Smooth muscle cell (in vitro differentiated cells): ENCODE measurements at regions not wholly inside any gene's neighbourhood (a gene's known extent, or its start where the extent isn't known, plus 50 kb on each side); places are given as distances from the start of the nearest gene placed in this dataset.
A peak's percentile ranks its signal among the peaks of the same experiment; 100 is the strongest.

Experiments used
- DNase-seq: peaks from one replicate; lab custom pipeline; 2025; ENCODE audit not compliant: unreplicated experiment; lab: John Stamatoyannopoulos, UW
- H2AFZ ChIP-seq: fragments of 200-600 bp; sonication (generic); 2 replicates; pipeline ENCODE4 v1.6.0; 2016; ENCODE audit warnings: antibody characterized with exemption, low read depth, mild to moderate bottlenecking
- H3F3A ChIP-seq: fragments of 200-600 bp; sonication (generic); 2 replicates; pipeline ENCODE4 v1.6.0; 2017; ENCODE audit warnings: antibody characterized with exemption, low read depth
- H3K27ac ChIP-seq: fragments of 200-600 bp; sonication (generic); 2 replicates; pipeline ENCODE4 v1.5.1; 2016; ENCODE audit warnings: low read depth, mild to moderate bottlenecking
- H3K27me3 ChIP-seq: fragments of 200-600 bp; sonication (generic); 2 replicates; pipeline ENCODE4 v1.6.1; 2016; ENCODE audit warnings: low read depth, mild to moderate bottlenecking
- H3K36me3 ChIP-seq: fragments of 200-600 bp; sonication (generic); 2 replicates; pipeline ENCODE4 v1.5.1; 2016; ENCODE audit warnings: low read depth
- H3K4me1 ChIP-seq: fragments of 200-600 bp; sonication (generic); 2 replicates; pipeline ENCODE4 v1.5.1; 2016; ENCODE audit warnings: low read depth
- H3K4me2 ChIP-seq: fragments of 200-600 bp; sonication (generic); 2 replicates; pipeline ENCODE4 v1.6.0; 2016; ENCODE audit warnings: mild to moderate bottlenecking
- H3K4me3 ChIP-seq: fragments of 200-600 bp; sonication (generic); 2 replicates; pipeline ENCODE4 v1.5.1; 2016; ENCODE audit warnings: mild to moderate bottlenecking
- H3K79me2 ChIP-seq: fragments of 200-600 bp; sonication (generic); 2 replicates; pipeline ENCODE4 v1.6.0; 2016; ENCODE audit warnings: low read depth, mild to moderate bottlenecking
- H3K9ac ChIP-seq: fragments of 200-600 bp; sonication (generic); 2 replicates; pipeline ENCODE4 v1.6.0; 2016; ENCODE audit warnings: low read depth
- H3K9me3 ChIP-seq: fragments of 200-600 bp; sonication (generic); replicated peaks from 2 replicates; pipeline ENCODE4 v1.5.1; 2016; ENCODE audit warnings: low read depth
- H4K20me1 ChIP-seq: fragments of 200-600 bp; sonication (generic); 2 replicates; pipeline ENCODE4 v1.6.0; 2016; ENCODE audit warnings: low read depth
- WGBS: methylation state at CpG from one replicate; pipeline ENCODE4 v1.1.7; 2016; ENCODE audit warnings: low lambda C conversion rate; 5-methylcytosine and 5-hydroxymethylcytosine counted together
- TF ChIP-seq, protein P1 (sequence below): fragments of 200-600 bp; sonication (generic); IDR thresholded peaks from 2 replicates; pipeline ENCODE4 v1.5.1; 2017; ENCODE audit warnings: borderline replicate concordance, mild to moderate bottlenecking, antibody characterized with exemption; ENCODE audit not compliant: insufficient read depth, poor library complexity, severe bottlenecking

DNA sequence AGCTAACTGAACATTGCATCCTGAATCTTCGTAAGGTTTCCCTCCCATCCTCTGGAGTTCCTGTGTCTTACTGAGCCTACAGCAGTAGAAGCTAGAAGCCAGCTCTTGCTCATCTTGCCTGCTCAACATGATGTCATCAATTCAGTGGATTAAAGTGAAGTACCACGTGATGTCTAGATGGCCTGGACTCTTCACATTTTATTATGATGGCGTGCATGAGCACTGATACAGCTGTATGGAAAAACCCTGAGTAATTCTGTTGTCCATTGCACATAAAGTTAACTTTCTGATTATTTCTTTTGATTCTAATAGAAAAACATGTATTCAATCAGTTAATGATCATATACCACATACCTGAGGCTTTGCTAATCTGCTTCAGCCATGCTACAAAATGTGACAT, 2387.7 kb upstream of the TENM3 start:
- WGBS: 79% methylated on average over 3 of the region's 3 CpGs
- Histone ChIP-seq H3K4me3 (no peak overlapping the region), H3K79me2 (no peaks in the 10 kb centered on the region), H3K36me3 (no peaks in the 10 kb centered on the region), H3K27ac (no peak overlapping the region), H3K27me3 (no peaks in the 10 kb centered on the region), H4K20me1 (no peaks in the 10 kb centered on the region), H3K4me2 (no peak overlapping the region), H3K9me3 (no peaks in the 10 kb centered on the region), H3K9ac (no peak overlapping the region), H2AFZ (no peak overlapping the region), H3K4me1 (no peaks in the 10 kb centered on the region), H3F3A (no peaks in the 10 kb centered on the region)
- TF ChIP-seq, protein P1, sequence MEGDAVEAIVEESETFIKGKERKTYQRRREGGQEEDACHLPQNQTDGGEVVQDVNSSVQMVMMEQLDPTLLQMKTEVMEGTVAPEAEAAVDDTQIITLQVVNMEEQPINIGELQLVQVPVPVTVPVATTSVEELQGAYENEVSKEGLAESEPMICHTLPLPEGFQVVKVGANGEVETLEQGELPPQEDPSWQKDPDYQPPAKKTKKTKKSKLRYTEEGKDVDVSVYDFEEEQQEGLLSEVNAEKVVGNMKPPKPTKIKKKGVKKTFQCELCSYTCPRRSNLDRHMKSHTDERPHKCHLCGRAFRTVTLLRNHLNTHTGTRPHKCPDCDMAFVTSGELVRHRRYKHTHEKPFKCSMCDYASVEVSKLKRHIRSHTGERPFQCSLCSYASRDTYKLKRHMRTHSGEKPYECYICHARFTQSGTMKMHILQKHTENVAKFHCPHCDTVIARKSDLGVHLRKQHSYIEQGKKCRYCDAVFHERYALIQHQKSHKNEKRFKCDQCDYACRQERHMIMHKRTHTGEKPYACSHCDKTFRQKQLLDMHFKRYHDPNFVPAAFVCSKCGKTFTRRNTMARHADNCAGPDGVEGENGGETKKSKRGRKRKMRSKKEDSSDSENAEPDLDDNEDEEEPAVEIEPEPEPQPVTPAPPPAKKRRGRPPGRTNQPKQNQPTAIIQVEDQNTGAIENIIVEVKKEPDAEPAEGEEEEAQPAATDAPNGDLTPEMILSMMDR: no peak
- DNase-seq: no peak

DNA sequence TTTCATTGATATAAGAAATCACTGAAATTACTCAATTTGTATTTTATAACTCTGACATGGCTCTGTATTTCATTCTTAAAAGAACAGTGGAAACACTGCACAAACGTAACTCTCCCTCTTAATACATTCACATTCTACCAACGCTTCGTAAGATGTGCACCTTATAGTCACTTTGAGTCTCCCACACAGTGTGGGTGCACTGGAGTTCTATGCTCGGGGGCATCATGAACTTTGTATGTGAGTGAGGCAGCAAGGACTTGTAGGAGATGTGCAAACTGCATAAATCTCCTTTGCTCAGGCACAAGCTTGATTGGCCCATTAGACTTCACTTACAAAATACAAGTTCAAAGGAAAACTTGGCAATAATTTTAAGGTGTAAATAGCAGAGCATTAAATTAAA, 2385.0 kb upstream of the TENM3 start:
- TF ChIP-seq, protein P1: no peak
- Histone ChIP-seq H3K9ac (no peak overlapping the region), H3K79me2 (no peaks in the 10 kb centered on the region), H3K9me3 (no peaks in the 10 kb centered on the region), H3K27me3 (no peaks in the 10 kb centered on the region), H2AFZ (no peak overlapping the region), H3K4me1 (no peaks in the 10 kb centered on the region), H3K4me2 (no peak overlapping the region), H3F3A (no peaks in the 10 kb centered on the region), H3K36me3 (no peaks in the 10 kb centered on the region), H4K20me1 (no peaks in the 10 kb centered on the region), H3K27ac (no peak overlapping the region), H3K4me3 (no peak overlapping the region)
- WGBS: 87% methylated on average over 4 of the region's 4 CpGs
- no peak for DNase-seq

DNA sequence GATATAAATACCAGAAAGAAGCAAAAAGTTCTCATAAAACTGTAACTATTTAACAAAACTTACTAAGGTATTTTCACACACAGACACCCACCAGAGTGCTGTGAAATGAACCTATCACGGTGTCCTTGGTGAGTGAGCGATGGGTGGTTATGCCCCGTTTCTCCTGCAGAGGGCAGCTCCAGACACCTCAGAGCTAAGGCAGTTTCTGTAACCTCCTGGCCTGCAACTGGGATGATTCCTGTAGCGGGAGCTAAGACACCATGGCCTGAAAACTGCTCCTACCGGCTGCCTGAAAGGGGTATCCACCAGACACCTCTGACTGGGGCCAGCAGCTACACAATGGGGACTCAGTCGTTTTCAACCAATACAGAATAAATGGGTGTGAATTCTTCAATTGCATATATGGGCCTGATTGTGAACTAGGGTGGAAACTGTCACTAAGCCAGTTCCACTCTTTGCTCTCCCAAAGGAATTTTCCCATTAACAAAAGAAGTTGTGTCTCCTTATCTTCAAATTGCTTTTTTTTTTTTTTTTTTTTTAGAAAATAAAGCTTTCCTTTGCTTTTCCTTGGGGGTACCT, 2375.8 kb upstream of the TENM3 start:
- Histone ChIP-seq H3K27me3 (no peaks in the 10 kb centered on the region), H3K79me2 (no peaks in the 10 kb centered on the region), H3K4me2 (no peak overlapping the region), H3K9ac (no peak overlapping the region), H3K4me3 (no peak overlapping the region), H3F3A (no peaks in the 10 kb centered on the region), H3K4me1 (no peaks in the 10 kb centered on the region), H3K9me3 (no peaks in the 10 kb centered on the region), H2AFZ (no peak overlapping the region), H3K27ac (no peak overlapping the region), H3K36me3 (no peaks in the 10 kb centered on the region), H4K20me1 (no peaks in the 10 kb centered on the region)
- DNase-seq: peak; percentile 4
- TF ChIP-seq, protein P1: peak; percentile 80
- WGBS: 10% methylated on average over 6 of the region's 6 CpGs

DNA sequence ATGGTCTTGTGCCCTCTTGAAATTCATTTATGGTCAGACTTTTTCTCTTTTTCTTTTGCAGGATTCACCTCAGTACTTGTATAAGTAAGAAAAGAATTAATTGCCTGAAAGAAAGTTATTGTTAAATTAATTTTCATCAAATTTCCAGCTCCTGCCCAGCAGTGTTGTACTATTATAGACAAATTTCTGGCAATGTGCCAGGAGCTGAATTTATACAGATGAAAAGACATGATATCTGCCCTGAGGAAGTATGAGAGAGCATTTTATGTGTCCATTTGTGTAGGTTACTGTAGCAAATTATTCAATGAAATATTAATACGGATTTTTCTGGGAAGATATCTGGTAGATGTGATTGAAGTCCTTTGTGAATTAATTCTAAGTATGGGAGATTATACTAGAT, 2371.5 kb upstream of the TENM3 start:
- Histone ChIP-seq H3K9ac (no peak overlapping the region), H3K4me2 (no peak overlapping the region), H3K27me3 (no peaks in the 10 kb centered on the region), H3K27ac (no peak overlapping the region), H3K9me3 (no peaks in the 10 kb centered on the region), H3K36me3 (no peaks in the 10 kb centered on the region), H3K79me2 (no peaks in the 10 kb centered on the region), H3K4me1 (no peaks in the 10 kb centered on the region), H3K4me3 (no peak overlapping the region), H2AFZ (no peak overlapping the region), H4K20me1 (no peaks in the 10 kb centered on the region), H3F3A (no peaks in the 10 kb centered on the region)
- WGBS: 54% methylated on average over 1 of the region's 1 CpG
- DNase-seq: no peak
- TF ChIP-seq, protein P1: no peak
